IMR-90 (cell line): ENCODE measurements at regions not wholly inside any gene's neighbourhood (a gene's known extent, or its start where the extent isn't known, plus 50 kb on each side); places are given as distances from the start of the nearest gene placed in this dataset.
"Not testable (repeated sequence)": the region's sequence is repeated elsewhere in the genome, so short reads cannot be mapped to it uniquely, and the experiment has no call there.

Source experiments
- ATAC-seq: fragments of 200-7000 bp; cut with Tn5 transposase; 2 replicates; pipeline ENCODE4 v1.9.1; 2020; ENCODE audit warnings: low read depth, mild to moderate bottlenecking, moderate library complexity
- BruUV-seq: library from RNA; stranded (reverse); fragments of 400-500 nt; replicated peaks from 2 replicates; lab custom pipeline; 2021; lab: Mats Ljungman, UMichigan
- CTCF ChIA-PET: fragments of 300-600 bp; formaldehyde crosslinking; extraction: SDS; loops from one replicate; lab custom pipeline; 2021; ENCODE audit warnings: antibody characterized with exemption; lab: Yijun Ruan, JAX
- POLR2A ChIA-PET: fragments of 300-600 bp; sonication (Branson Sonifier 250); formaldehyde crosslinking; loops from one replicate; lab custom pipeline; 2022; ENCODE audit warnings: antibody characterized with exemption; ENCODE audit not compliant: unreplicated experiment; lab: Charles Lee
- DNase-seq: peaks from one replicate; pipeline ENCODE4 v3.0.0; 2013
- H2AFZ ChIP-seq: replicated peaks from 2 replicates; pipeline ENCODE3; 2013; ENCODE audit warnings: low read length, mild to moderate bottlenecking; ENCODE audit not compliant: poor library complexity
- H2AK5ac ChIP-seq: 2 replicates; pipeline ENCODE4 v1.6.1; 2013; ENCODE audit warnings: low read depth, low read length, inconsistent platforms
- H2AK9ac ChIP-seq: replicated peaks from 2 replicates; pipeline ENCODE3; 2013; ENCODE audit warnings: mild to moderate bottlenecking, low read depth, low read length, moderate library complexity; ENCODE audit not compliant: poor library complexity
- H2BK120ac ChIP-seq: 2 replicates; pipeline ENCODE4 v1.6.1; 2013; ENCODE audit warnings: low read depth, low read length, inconsistent platforms
- H2BK15ac ChIP-seq: 3 replicates; pipeline ENCODE4 v1.6.1; 2013; ENCODE audit warnings: low read depth, low read length, inconsistent platforms
- H2BK20ac ChIP-seq: 2 replicates; pipeline ENCODE4 v1.6.1; 2013; ENCODE audit warnings: low read depth, mild to moderate bottlenecking, inconsistent platforms, low read length, moderate library complexity
- H2BK5ac ChIP-seq: 2 replicates; pipeline ENCODE4 v1.6.1; 2013; ENCODE audit warnings: mild to moderate bottlenecking, low read depth, low read length, inconsistent platforms; ENCODE audit not compliant: poor library complexity, severe bottlenecking
- H3K14ac ChIP-seq: replicated peaks from 2 replicates; pipeline ENCODE4 v1.6.1; 2013; ENCODE audit warnings: low read depth, low read length, inconsistent platforms
- H3K18ac ChIP-seq: 2 replicates; pipeline ENCODE4 v1.6.1; 2013; ENCODE audit warnings: low read depth, low read length, control low read depth
- H3K23ac ChIP-seq: 2 replicates; pipeline ENCODE4 v1.6.1; 2013; ENCODE audit warnings: low read depth, low read length, inconsistent platforms
- H3K27ac ChIP-seq: 2 replicates; pipeline ENCODE4 v1.5.1; 2013; ENCODE audit warnings: mild to moderate bottlenecking, control low read depth, low read length; ENCODE audit not compliant: insufficient read depth
- H3K27me3 ChIP-seq: 2 replicates; pipeline ENCODE4 v1.6.1; 2013; ENCODE audit warnings: low read length; ENCODE audit not compliant: control insufficient read depth, insufficient read depth
- H3K36me3 ChIP-seq: 2 replicates; pipeline ENCODE4 v1.6.1; 2013; ENCODE audit warnings: low read length, mixed read lengths; ENCODE audit not compliant: control insufficient read depth, insufficient read depth
- H3K4ac ChIP-seq: 2 replicates; pipeline ENCODE4 v1.6.1; 2013; ENCODE audit warnings: low read depth, low read length, inconsistent platforms
- H3K4me1 ChIP-seq: 2 replicates; pipeline ENCODE4 v1.6.1; 2013; ENCODE audit warnings: low read length, mixed read lengths; ENCODE audit not compliant: control insufficient read depth, insufficient read depth
- H3K4me2 ChIP-seq: 2 replicates; pipeline ENCODE4 v1.6.1; 2013; ENCODE audit warnings: low read depth, mild to moderate bottlenecking, control low read depth, low read length, moderate library complexity
- H3K4me3 ChIP-seq: 2 replicates; pipeline ENCODE4 v1.5.1; 2013; ENCODE audit warnings: low read depth, mild to moderate bottlenecking, control low read depth, low read length, moderate library complexity; ENCODE audit not compliant: insufficient read depth
- H3K56ac ChIP-seq: 2 replicates; pipeline ENCODE4 v1.6.1; 2013; ENCODE audit warnings: low read length, inconsistent platforms; ENCODE audit not compliant: insufficient read depth; ENCODE audit errors: extremely low read depth
- H3K79me1 ChIP-seq, 2 experiments: 2 replicates each; pipeline ENCODE4 v1.6.1; 2013; ENCODE audit warnings: low read length in 2 of 2, inconsistent platforms in 1 of 2, low read depth in 1 of 2
- H3K9ac ChIP-seq: 2 replicates; pipeline ENCODE4 v1.6.1; 2013; ENCODE audit warnings: low read depth, low read length, control low read depth
- H3K9me1 ChIP-seq: 2 replicates; pipeline ENCODE4 v1.6.1; 2013; ENCODE audit warnings: low read length, inconsistent platforms; ENCODE audit not compliant: insufficient read depth
- H3K9me3 ChIP-seq: 2 replicates; pipeline ENCODE4 v1.6.1; 2013; ENCODE audit warnings: low read length; ENCODE audit not compliant: control insufficient read depth, insufficient read depth
- H4K20me1 ChIP-seq: 2 replicates; pipeline ENCODE4 v1.6.1; 2013; ENCODE audit warnings: low read length, inconsistent platforms; ENCODE audit not compliant: insufficient read depth
- H4K5ac ChIP-seq: 2 replicates; pipeline ENCODE4 v1.6.1; 2013; ENCODE audit warnings: mild to moderate bottlenecking, low read depth, low read length, control low read depth
- H4K8ac ChIP-seq, 2 experiments: 2 replicates each; pipeline ENCODE4 v1.6.1; 2013; ENCODE audit warnings: low read depth in 2 of 2, low read length in 2 of 2, control low read depth in 1 of 2, inconsistent platforms in 1 of 2
- H4K91ac ChIP-seq: 2 replicates; pipeline ENCODE4 v1.6.1; 2013; ENCODE audit warnings: low read depth, low read length, inconsistent platforms; ENCODE audit not compliant: insufficient read depth
- WGBS, 2 experiments: methylation state at CpG; one replicate each; pipeline versions ENCODE4 v1.1.5 to v1.1.7; 2013; ENCODE audit warnings: missing lambda C conversion rate in 2 of 2; ENCODE audit not compliant: insufficient read length in 1 of 2; ENCODE audit errors: extremely low coverage in 2 of 2; 5-methylcytosine and 5-hydroxymethylcytosine counted together
- dilution Hi-C: fragments of 300-500 bp; cut with HindIII; formaldehyde crosslinking; loops from one replicate; pipeline ENCODE4 v1.14.3; 2018; ENCODE audit warnings: low sequenced_read_pairs; ENCODE audit not compliant: unreplicated experiment
- in situ Hi-C: fragments of 300-500 bp; cut with MboI; formaldehyde crosslinking; loops from 3 replicates; pipeline ENCODE4 v1.14.3; 2019; ENCODE audit warnings: low sequenced_read_pairs, inconsistent platforms, mixed read lengths
- intact Hi-C: fragments of 100-400 bp; cut with micrococcal nuclease; formaldehyde crosslinking; loops from 2 replicates; pipeline ENCODE4 v1.10.0; 2022

DNA sequence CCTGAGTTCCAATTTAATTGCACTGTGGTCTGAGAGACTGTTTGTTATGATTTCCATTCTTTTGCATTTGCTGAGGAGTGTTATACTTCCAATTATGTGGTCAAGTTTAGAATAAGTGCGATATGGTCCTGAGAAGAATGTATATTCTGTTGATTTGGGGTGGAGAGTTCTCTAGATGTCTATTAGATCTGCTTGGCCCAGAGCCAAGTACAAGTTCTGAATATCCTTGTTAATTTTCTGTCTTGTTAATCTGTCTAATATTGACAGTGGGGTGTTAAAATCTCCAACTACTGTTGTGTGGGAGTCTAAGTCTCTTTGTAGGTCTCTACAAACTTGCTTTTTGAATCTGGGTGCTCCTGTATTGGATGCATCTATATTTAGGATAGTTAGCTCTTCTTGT is 146.1 kb downstream of the WNT7A start:
- BruUV-seq: not testable (repeated sequence)

More for the DNA sequence above, 146.1 kb downstream of the WNT7A start:
- H3K56ac ChIP-seq, H4K91ac ChIP-seq, H3K9me1 ChIP-seq, H2AFZ ChIP-seq, H3K23ac ChIP-seq, H2AK5ac ChIP-seq, H3K27me3 ChIP-seq, DNase-seq, H3K14ac ChIP-seq, POLR2A ChIA-PET, H4K8ac ChIP-seq, CTCF ChIA-PET, H3K4me1 ChIP-seq, ATAC-seq, H4K20me1 ChIP-seq, H2BK5ac ChIP-seq, H3K18ac ChIP-seq, H3K4me3 ChIP-seq, in situ Hi-C loops, H4K5ac ChIP-seq, H3K4ac ChIP-seq, H3K27ac ChIP-seq, H2BK15ac ChIP-seq, H3K4me2 ChIP-seq, H3K79me1 ChIP-seq, dilution Hi-C loops, H3K9ac ChIP-seq, H2BK120ac ChIP-seq, H2BK20ac ChIP-seq, H3K9me3 ChIP-seq, H2AK9ac ChIP-seq, H3K36me3 ChIP-seq: not testable (repeated sequence)
- intact Hi-C loops: loop anchor here (5.0 kb wide), 1 partner anchor 214 kb away; no protein-coding TSS in a partner anchor
- no CpG with 5 or more reads among the region's 1 CpG for WGBS, 2 experiments
